Heart left ventricle (tissue), 13 donors: ENCODE measurements at regions not wholly inside any gene's neighbourhood (a gene's known extent, or its start where the extent isn't known, plus 50 kb on each side); places are given as distances from the start of the nearest gene placed in this dataset.

Experiments used
- POLR2A ChIP-seq, 2 donors: fragments of 450-650 bp; IDR thresholded peaks; one replicate each; pipeline ENCODE4 v1.6.1; 2017; ENCODE audit warnings: antibody characterized with exemption in 2 of 2, mild to moderate bottlenecking in 2 of 2, moderate library complexity in 2 of 2
- TF ChIP-seq, protein P1 (sequence below), 12 donors: fragments of 200-600 bp; sonication (generic) in 4 of 12; IDR thresholded peaks; one replicate each; pipeline versions ENCODE4 v1.5.0 to v1.8.0; 2018 to 2022; ENCODE audit warnings: antibody characterized with exemption in 12 of 12, mild to moderate bottlenecking in 5 of 12
- donor health status: ischemic (EF 13 %, LVEDD 7.1; RV severe dilation, severe dysfunction).
- donor health status: DM: no; HTN: yes; CAD: no.
- donor health status: DM: no; HTN: no; CAD: no.
- donor health status: ischemic (EF 25% LVEDD 6.9; RV normal size, moderate dysfunction).
- donor health status: ischemic (EF 25% LVEDD 5.7; RV mildly dilated, moderate dysfunction).
- donor health status: ischemic (EF 35%, LVEDD 5.7; RV mildly dilated, moderate dysfunction).
- donor health status: nonischemic (EF 11% LVEDD 7.7; RV severe dilation, severe dysfunction).
- donor health status: DM: yes; HTN: yes; CAD: no.
- donor health status: PGD.
- donor health status: ischemic (EF 29% LVEDD 5.4; RV normal size, mild dysfunction).
- donor health status: nonischemic (EF 23%, LVEDD 6.1; RV moderate dilation, normal function).

DNA sequence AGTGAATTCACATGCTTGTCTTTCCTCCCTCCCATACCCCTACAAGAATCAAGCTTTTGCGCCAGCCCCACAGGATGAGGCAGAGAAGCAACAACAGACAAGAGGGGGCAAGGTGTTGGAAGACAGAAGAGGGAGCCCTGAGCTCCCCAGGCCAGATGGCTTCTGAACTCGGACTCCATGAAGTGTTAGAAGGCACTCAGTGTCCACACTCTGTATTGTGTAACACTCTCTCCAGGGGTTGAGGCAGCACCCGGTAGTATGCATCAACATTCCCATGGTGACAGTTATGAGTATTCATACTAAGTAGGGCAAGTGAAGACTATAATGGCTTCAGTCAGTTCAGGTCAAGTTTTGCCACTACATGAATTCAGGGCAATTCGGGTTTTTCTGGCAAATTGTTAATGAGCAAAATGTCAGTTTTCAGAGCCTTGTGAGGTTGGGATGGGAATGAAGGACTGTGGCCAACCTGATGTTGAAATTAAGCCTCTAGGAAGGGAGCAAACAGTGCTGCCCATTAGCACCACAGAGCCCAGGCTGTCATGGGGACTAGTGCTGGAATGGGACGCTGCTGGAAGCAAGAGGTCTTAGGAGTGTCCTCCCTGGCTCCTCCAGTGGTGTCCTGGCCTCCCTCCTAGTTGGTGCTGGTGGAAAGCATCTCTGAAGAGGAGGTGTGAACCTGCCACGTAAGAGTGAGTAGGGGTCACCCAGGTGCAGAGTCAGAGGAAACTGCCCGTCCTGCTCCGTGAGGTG is 79.4 kb downstream of the KLF15 start:
- TF ChIP-seq, protein P1, sequence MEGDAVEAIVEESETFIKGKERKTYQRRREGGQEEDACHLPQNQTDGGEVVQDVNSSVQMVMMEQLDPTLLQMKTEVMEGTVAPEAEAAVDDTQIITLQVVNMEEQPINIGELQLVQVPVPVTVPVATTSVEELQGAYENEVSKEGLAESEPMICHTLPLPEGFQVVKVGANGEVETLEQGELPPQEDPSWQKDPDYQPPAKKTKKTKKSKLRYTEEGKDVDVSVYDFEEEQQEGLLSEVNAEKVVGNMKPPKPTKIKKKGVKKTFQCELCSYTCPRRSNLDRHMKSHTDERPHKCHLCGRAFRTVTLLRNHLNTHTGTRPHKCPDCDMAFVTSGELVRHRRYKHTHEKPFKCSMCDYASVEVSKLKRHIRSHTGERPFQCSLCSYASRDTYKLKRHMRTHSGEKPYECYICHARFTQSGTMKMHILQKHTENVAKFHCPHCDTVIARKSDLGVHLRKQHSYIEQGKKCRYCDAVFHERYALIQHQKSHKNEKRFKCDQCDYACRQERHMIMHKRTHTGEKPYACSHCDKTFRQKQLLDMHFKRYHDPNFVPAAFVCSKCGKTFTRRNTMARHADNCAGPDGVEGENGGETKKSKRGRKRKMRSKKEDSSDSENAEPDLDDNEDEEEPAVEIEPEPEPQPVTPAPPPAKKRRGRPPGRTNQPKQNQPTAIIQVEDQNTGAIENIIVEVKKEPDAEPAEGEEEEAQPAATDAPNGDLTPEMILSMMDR (IDR thresholded peaks at IDR 0.05), result no peak
- TF ChIP-seq POLR2A (IDR thresholded peaks at IDR 0.05), result no peak
